ENCODE measurements at regions not wholly inside any gene's neighbourhood (a gene's known extent, or its start where the extent isn't known, plus 50 kb on each side); places are given as distances from the start of the nearest gene placed in this dataset.

DNA sequence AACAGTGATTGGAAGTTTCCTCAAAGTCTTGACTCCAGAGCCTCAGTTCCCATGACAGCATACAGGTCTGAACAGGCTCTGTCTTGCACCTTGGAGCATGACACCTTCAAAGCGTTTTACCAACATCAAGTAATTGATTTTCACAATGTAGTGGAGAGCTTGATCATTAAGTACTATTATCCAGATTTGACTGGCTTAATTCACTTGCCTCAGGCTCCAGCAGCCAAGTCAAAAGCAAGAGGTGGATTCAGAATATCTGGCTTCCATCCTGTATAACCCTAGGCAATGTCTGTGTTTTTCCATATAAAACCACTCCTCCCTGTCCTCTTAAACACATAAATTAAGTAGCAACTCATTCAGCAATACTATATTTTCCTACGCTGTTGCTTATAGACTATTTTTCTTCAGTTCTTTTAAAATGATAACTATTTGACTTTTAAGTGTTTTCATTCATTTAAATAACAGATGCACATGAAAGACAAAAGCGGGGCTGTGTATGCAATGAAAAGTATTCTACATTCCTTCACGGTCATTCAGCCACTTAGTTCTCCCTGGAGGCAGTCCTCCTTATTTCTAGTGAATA is 150.8 kb upstream of the RANBP3L start:
- no peaks in the 10 kb centered on the region for H3K9me3 ChIP-seq (ENCODE audit: control insufficient read depth, low read depth, low read length)
- peak overlapping the region in 2 of 3 experiments; percentile 1 to 22 for H3K4me3 ChIP-seq (ENCODE audit: control insufficient read depth in 2 of 3, extremely low read depth in 1 of 3, insufficient read depth in 2 of 3, low read depth in 1 of 3, low read length in 3 of 3)
- H3K4me2 ChIP-seq (ENCODE audit: control insufficient read depth, extremely low read depth, insufficient read depth, low read depth, low read length) = peak overlapping the region; percentile 55
- no peaks in the 10 kb centered on the region for H3K36me3 ChIP-seq (ENCODE audit: control insufficient read depth in 2 of 2, extremely low read depth in 1 of 2, insufficient read depth in 2 of 2, low read length in 2 of 2)
- DNase-seq (ENCODE audit: low read depth, low spot score) (peak; percentile 87), FAIRE-seq (peak; percentile 96)
- H3K79me2 ChIP-seq (ENCODE audit: control insufficient read depth, insufficient read depth, low read length) = no peaks in the 10 kb centered on the region
- H3K9ac ChIP-seq (ENCODE audit: control insufficient read depth, extremely low read depth, insufficient read depth, low read length) = peak overlapping the region; percentile 26
- dilution Hi-C loops (cut with MboI; ENCODE audit: extremely low pct_ligation_motif_present, low sequenced_read_pairs) = no loop called here
- H3K27me3 ChIP-seq (ENCODE audit: control insufficient read depth, extremely low read depth, insufficient read depth, low read length) = no peaks in the 10 kb centered on the region
- peaks cover 68% of the 10 kb centered on the region for H3K4me1 ChIP-seq (ENCODE audit: control insufficient read depth, extremely low read depth, insufficient read depth, low read length)
- peak overlapping the region; percentile 38 for H3K27ac ChIP-seq (ENCODE audit: control insufficient read depth, insufficient read depth, low read length)
- TF ChIP-seq CTCF (optimal IDR thresholded peaks at IDR 0.05 in 1 of 3, IDR thresholded peaks at IDR 0.05 in 1 of 3, conservative IDR thresholded peaks at IDR 0.05 in 1 of 3; ENCODE audit: extremely low read depth in 1 of 3, insufficient read depth in 2 of 3, low read length in 3 of 3) = no peak
- no peak for TF ChIP-seq EZH2 (IDR thresholded peaks at IDR 0.05; ENCODE audit: low read length)
- H2AFZ ChIP-seq (ENCODE audit: control insufficient read depth, low read length) = no peak overlapping the region
- no peaks in the 10 kb centered on the region for H3K9me1 ChIP-seq (ENCODE audit: control insufficient read depth, extremely low read depth, insufficient read depth, low read length)
- H4K20me1 ChIP-seq (ENCODE audit: control insufficient read depth, extremely low read depth, insufficient read depth, low read length) = no peaks in the 10 kb centered on the region

DNA sequence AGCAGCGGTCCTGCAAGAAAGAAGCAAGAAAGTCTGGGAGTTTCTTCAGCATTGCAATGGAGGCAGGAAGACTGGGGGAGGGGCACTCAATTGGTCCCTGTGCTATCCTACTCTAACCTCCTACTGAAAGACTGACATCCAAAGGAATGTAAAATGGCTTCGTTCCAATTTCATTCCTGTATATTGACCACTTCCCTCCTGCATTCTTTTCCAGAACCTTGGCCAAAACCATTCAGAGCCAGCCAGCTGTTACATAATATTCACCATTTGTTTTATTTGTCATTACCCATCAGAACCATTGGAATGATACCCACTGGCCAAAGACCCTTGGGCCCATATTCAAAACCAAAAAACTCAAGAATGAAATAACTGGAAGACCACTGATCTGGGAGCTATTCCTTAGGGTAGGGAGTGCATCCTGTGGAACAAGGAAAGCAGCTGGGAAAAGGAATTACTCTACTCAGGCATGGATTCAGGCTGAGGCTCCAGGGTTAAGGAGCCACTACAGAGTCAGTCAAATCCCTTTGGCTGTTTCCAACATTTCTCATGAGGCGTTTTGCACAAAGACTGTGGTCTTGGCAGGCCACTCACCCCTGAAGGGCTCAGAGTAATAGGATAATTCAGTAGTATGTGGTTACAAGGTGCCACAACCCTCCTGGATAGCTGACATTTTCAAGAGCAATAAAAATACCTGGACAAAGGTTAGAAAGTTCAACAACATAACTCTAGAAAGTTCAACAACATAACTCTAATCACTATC is 148.7 kb upstream of the SLC1A3 start:
- peak; percentile 67 for FAIRE-seq
- no peak overlapping the region for H3K27ac ChIP-seq (ENCODE audit: control insufficient read depth, insufficient read depth, low read length)
- H3K4me1 ChIP-seq (ENCODE audit: control insufficient read depth, extremely low read depth, insufficient read depth, low read length) = peaks cover 57% of the 10 kb centered on the region
- no peak overlapping the region for H2AFZ ChIP-seq (ENCODE audit: control insufficient read depth, low read length)
- H3K9me1 ChIP-seq (ENCODE audit: control insufficient read depth, extremely low read depth, insufficient read depth, low read length) = no peaks in the 10 kb centered on the region
- H3K36me3 ChIP-seq (ENCODE audit: control insufficient read depth in 2 of 2, extremely low read depth in 1 of 2, insufficient read depth in 2 of 2, low read length in 2 of 2) = no peaks in the 10 kb centered on the region
- no peak overlapping the region for H3K9ac ChIP-seq (ENCODE audit: control insufficient read depth, extremely low read depth, insufficient read depth, low read length)
- TF ChIP-seq EZH2 (IDR thresholded peaks at IDR 0.05; ENCODE audit: low read length) (no peak), CTCF (optimal IDR thresholded peaks at IDR 0.05 in 1 of 3, IDR thresholded peaks at IDR 0.05 in 1 of 3, conservative IDR thresholded peaks at IDR 0.05 in 1 of 3; ENCODE audit: extremely low read depth in 1 of 3, insufficient read depth in 2 of 3, low read length in 3 of 3) (no peak)
- H3K27me3 ChIP-seq (ENCODE audit: control insufficient read depth, extremely low read depth, insufficient read depth, low read length) = no peaks in the 10 kb centered on the region
- no peak overlapping the region for H3K4me3 ChIP-seq (ENCODE audit: control insufficient read depth in 2 of 3, extremely low read depth in 1 of 3, insufficient read depth in 2 of 3, low read depth in 1 of 3, low read length in 3 of 3)
- no peaks in the 10 kb centered on the region for H3K79me2 ChIP-seq (ENCODE audit: control insufficient read depth, insufficient read depth, low read length)
- no peaks in the 10 kb centered on the region for H4K20me1 ChIP-seq (ENCODE audit: control insufficient read depth, extremely low read depth, insufficient read depth, low read length)
- H3K9me3 ChIP-seq (ENCODE audit: control insufficient read depth, low read depth, low read length) = no peaks in the 10 kb centered on the region
- dilution Hi-C loops (cut with MboI; ENCODE audit: extremely low pct_ligation_motif_present, low sequenced_read_pairs) = no loop called here
- H3K4me2 ChIP-seq (ENCODE audit: control insufficient read depth, extremely low read depth, insufficient read depth, low read depth, low read length) = no peak overlapping the region
- DNase-seq (ENCODE audit: low read depth, low spot score) = no peak

All from keratinocyte (primary cell).